ENCODE measurements at regions not wholly inside any gene's neighbourhood (a gene's known extent, or its start where the extent isn't known, plus 50 kb on each side); places are given as distances from the start of the nearest gene placed in this dataset.

DNA sequence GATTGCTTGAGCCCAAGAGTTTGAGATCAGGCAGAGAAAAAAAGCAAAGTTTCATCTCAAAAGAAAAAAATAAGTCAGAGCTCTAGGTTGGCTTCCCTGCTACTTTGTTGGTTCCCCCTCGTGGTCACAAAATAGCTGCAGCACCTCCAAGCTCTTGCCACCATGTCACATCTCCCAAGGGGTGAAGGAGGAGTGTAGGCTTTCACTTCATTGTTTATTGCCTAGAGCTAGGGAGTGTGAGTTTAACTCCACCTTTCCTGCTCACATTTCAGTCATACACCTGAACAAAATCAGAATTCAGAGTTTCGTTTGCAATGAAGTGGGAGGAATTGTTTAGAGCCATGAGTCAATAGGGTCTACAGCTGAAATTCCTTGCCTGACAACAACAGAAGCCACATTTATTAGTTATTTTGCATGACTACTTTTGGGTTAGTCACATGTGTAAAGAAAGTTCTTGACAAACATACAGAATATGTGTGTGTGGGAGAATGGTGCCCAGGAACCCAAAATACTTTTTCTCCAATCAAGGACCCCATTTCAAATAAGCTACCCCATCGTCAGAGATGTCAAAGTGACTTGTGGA lies 56.2 kb upstream of the UFL1 start:
- Histone ChIP-seq H3K4me3 (no peak overlapping the region), H3K27ac (no peak overlapping the region), H3K4me1 (peaks cover 0 to 10% (median 4%) of the 10 kb centered on the region in 4 donors), H3K27me3 (no peaks in the 10 kb centered on the region), H3K36me3 (no peaks in the 10 kb centered on the region), H3K9me3 (no peaks in the 10 kb centered on the region)
- intact Hi-C loops (cut with DNase I; ENCODE audit: low total_unique reads), result no loop called here
- TF ChIP-seq, protein P1, sequence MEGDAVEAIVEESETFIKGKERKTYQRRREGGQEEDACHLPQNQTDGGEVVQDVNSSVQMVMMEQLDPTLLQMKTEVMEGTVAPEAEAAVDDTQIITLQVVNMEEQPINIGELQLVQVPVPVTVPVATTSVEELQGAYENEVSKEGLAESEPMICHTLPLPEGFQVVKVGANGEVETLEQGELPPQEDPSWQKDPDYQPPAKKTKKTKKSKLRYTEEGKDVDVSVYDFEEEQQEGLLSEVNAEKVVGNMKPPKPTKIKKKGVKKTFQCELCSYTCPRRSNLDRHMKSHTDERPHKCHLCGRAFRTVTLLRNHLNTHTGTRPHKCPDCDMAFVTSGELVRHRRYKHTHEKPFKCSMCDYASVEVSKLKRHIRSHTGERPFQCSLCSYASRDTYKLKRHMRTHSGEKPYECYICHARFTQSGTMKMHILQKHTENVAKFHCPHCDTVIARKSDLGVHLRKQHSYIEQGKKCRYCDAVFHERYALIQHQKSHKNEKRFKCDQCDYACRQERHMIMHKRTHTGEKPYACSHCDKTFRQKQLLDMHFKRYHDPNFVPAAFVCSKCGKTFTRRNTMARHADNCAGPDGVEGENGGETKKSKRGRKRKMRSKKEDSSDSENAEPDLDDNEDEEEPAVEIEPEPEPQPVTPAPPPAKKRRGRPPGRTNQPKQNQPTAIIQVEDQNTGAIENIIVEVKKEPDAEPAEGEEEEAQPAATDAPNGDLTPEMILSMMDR (IDR thresholded peaks at IDR 0.05), result no peak
- no peak for DNase-seq

DNA sequence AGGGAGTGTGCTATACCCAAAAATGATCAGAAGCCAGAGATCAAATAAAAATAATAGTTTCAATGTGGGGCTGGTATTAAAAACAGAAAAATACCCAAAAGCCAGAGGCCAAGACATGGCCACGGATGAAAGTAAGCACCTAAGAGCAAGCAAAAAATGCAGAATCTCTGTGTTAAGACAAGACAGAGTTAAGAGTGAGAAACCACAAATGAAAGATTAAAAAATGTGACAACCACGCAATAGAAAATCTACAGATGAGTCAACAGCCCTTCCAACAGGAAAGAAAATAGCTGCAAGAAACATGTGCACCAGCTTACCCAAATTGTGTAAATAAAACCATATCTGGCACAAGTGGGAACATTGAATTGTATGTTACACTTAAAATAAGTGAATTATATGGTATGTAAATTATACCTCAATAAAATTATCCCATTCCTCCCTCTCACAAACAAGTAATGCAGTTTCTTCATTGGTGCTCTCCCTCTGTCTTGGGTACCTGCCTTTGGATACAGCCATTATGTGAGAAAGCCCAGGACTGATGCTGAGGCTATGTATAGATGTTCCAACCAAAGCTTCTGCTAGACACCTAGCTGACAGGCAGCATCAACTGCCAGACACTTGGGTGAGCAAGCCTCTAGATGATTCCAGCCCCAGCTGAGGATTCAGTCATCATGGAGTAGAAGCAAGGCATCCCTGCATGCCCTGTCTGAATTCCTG lies 55.3 kb upstream of the UFL1 start:
- Histone ChIP-seq H3K27me3 (no peaks in the 10 kb centered on the region), H3K4me1 (peaks cover 0 to 10% (median 4%) of the 10 kb centered on the region in 4 donors), H3K9me3 (no peaks in the 10 kb centered on the region), H3K27ac (no peak overlapping the region), H3K4me3 (no peak overlapping the region), H3K36me3 (no peaks in the 10 kb centered on the region)
- TF ChIP-seq, protein P1 (IDR thresholded peaks at IDR 0.05), result no peak
- intact Hi-C loops (cut with DNase I; ENCODE audit: low total_unique reads), result no loop called here
- no peak for DNase-seq

- DNase-seq, result no peak
- TF ChIP-seq, protein P1 (IDR thresholded peaks at IDR 0.05), result no peak
- Histone ChIP-seq H3K4me1 (peaks cover 0 to 10% (median 4%) of the 10 kb centered on the region in 4 donors), H3K36me3 (no peaks in the 10 kb centered on the region), H3K4me3 (no peak overlapping the region), H3K9me3 (no peaks in the 10 kb centered on the region), H3K27ac (no peak overlapping the region), H3K27me3 (no peaks in the 10 kb centered on the region)
- intact Hi-C loops (cut with DNase I; ENCODE audit: low total_unique reads), result no loop called here
These were observed 53.8 kb upstream of the UFL1 start for GRCh38 chr6:96467814-96468213.

DNA sequence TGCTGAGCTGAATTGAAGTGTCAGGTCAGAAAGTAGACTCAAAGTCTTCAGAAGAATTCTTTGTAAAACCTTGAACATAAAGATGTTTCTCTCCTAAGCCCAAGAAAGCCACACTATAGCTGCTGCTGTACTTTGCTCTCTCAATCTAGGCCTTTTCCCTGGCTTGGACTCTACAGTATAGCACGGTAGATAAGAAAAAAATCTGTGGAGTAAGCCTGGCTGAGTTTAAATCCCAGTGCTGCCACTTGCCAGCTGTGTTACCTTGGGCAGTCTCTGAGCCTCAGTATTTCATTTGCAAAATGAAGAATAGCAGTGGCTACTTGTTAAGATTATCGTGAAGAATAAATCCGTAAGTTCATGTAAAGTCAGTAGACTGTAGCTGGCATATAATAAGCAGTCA lies 53.3 kb upstream of the UFL1 start:
- intact Hi-C loops (cut with DNase I; ENCODE audit: low total_unique reads), result no loop called here
- Histone ChIP-seq H3K27ac (no peak overlapping the region), H3K4me3 (no peak overlapping the region), H3K27me3 (no peaks in the 10 kb centered on the region), H3K36me3 (no peaks in the 10 kb centered on the region), H3K4me1 (peaks cover 0 to 10% (median 4%) of the 10 kb centered on the region in 4 donors), H3K9me3 (no peaks in the 10 kb centered on the region)
- TF ChIP-seq, protein P1 (IDR thresholded peaks at IDR 0.05), result no peak
- no peak for DNase-seq

GRCh38 chr6:96468681-96469224 lies 52.9 kb upstream of the UFL1 start:
- TF ChIP-seq, protein P1 (IDR thresholded peaks at IDR 0.05), result no peak
- peaks cover 0 to 3% (median 0%) of the 10 kb centered on the region in 3 donors for H3K9me3 ChIP-seq
- DNase-seq, result no peak
- no peaks in the 10 kb centered on the region for H3K36me3 ChIP-seq
- intact Hi-C loops (cut with DNase I; ENCODE audit: low total_unique reads), result no loop called here
- no peak overlapping the region for H3K4me3 ChIP-seq
- no peaks in the 10 kb centered on the region for H3K27me3 ChIP-seq
- H3K27ac ChIP-seq, result no peak overlapping the region
- peaks cover 0 to 10% (median 4%) of the 10 kb centered on the region in 4 donors for H3K4me1 ChIP-seq

All from tibial artery (tissue), 4 donors.